NCI-H2107 treated with DMSO at 0.1 percent for 48 hours (cell line): ENCODE measurements at regions not wholly inside any gene's neighbourhood (a gene's known extent, or its start where the extent isn't known, plus 50 kb on each side); places are given as distances from the start of the nearest gene placed in this dataset.

Experiments
- DNase-seq: peaks from one replicate; lab custom pipeline; 2025; ENCODE audit not compliant: unreplicated experiment; lab: John Stamatoyannopoulos, UW

GRCh38 chr2:203789618-203790017 is 78.0 kb upstream of the CTLA4 start:
- DNase-seq = no peak

GRCh38 chr2:203790134-203790852 is 77.3 kb upstream of the CTLA4 start:
- no peak for DNase-seq

DNA sequence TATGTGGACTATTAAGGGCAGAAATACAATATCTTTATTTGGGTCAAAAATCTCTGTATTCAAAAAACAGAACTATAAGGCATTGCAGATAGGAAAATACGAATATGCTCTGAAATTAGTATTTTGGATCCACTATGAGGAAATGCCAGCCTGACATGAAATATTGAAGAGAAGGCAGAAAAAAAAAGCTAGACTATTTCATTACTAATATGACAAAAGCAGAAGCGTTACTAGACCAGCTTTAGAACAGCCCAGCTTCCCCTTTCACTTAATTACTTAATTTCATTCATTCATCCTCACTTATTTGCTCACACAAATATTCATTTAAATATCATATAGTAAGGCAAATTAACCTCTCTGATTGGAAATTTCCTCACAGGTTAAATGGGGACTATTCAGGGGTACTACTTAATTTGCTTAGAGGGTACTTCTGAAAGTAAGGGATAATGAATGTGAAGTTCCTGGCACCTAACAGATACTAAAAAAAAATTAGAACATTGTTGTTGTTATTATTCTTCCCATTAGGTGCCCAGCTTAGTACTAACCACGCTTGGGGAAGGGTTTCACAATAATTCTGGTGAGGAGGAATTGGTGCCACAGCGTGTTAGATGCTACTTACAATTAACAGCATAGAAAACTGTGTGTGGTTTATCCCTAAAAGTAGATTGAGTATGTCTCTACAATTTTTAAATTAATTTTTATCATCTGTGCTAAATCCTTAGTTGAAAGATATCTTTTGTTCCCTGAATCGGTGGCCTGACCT is 71.1 kb upstream of the CTLA4 start:
- no peak for DNase-seq

- no peak for DNase-seq
These were observed 70.3 kb upstream of the CTLA4 start for GRCh38 chr2:203797276-203797675.

- no peak for DNase-seq
These were observed 69.9 kb upstream of the CTLA4 start for GRCh38 chr2:203797712-203798111.

DNA sequence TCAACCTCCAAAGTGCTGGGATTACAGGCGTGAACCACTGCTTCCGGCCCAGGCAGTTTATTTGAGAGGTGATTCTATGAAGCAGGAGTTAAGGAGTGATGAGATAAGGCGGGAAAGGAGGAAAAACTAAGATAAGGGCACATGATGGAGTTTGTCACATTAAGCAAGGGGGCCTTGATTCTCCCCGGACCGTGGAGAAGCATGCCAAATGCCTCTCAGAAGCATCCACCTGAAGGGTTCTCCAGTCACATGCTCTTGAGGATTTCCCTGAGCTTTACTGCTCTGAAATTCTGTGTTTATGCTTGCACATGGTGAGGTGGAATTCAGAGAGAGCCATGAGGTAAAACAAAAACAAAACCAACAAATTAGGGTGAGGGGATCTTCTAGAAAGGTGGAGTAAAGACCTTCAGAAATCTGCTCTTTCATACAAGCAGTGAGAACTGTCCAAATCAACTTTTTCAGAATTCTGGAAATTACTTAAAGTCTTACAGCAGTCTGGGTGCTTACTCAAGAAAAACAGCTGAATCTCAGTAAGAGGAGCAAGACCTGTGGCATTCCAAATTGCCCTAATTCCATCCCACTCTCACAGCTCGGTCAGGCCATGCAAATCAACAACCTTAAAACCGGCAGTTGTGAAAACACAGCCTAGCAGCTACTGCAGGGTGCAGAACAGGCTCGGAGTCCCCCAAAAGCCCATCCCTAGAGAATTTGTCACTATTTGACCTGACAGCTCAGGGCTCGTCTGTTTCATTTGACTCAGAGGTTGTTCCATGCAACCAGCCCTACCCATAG is 69.1 kb upstream of the CTLA4 start:
- DNase-seq = no peak

GRCh38 chr2:203799908-203800307 is 67.7 kb upstream of the CTLA4 start:
- no peak for DNase-seq

DNA sequence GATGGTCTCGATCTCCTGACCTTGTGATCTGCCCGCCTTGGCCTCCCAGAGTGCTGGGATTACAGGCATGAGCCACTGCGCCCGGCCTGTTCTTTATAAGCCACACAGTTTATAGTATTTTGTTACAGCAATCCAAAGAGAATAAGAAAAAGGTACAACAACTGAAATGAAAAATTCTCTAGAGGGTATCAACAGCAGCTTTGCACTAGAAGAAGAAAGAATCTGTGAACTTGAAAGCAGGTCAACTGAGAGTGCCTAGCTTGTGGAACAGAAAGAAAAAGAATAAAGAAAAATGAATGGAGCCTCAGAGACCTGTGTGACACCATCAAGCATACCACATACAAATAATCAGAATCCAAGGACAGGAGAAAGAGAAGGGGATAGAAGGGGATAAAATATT is 66.8 kb upstream of the CTLA4 start:
- no peak for DNase-seq

DNA sequence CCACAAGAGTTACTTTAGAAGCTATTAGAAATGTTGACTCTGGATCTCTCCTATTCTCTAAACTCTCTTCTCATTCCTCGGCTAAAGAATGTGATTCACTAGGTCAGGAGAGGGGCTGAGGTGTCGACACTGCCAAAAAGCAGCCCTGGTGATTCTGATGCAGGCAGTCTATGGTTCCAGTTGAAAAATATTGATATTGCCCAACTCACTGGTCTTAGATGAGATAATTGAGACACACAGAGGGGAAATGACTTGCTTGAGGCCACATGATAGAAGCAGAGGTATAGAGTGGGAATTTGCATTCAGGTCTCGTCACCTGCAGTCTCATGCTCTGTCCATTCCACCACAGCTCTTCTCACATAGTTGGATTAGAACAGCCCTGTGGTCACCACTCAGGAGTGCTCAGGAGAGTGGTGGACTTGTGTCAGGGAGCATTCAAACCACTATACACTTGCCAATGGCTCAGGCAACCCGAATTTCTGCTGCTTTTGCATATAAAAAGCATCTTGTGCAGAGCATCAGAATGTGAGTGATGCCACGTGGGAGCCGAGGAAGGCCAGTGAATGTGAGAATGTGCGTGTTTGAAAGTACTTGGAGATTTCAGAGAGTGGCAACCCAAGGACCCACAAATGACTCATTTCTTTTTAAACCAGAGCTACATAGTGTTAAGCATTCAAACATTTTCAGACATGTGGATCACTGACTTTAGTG is 65.1 kb upstream of the CTLA4 start:
- DNase-seq = no peak

DNA sequence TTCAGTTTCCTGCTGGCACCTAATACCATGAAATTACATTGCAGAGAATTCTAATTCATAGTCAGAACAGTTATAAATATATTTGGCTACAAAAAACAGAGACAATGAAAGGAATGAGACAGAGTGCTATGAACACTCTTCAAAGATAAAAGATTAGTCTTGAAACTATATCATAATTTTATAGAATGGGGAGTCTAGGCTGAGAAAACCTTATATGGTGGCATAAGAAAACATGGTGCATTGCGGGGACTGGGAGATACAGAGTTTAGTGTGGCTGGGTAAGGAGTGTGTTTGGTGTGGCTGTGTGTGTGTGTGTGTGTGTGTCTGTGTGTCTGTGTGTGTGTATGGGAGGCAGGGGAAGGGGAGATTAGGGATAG is 64.5 kb upstream of the CTLA4 start:
- DNase-seq = no peak

DNA sequence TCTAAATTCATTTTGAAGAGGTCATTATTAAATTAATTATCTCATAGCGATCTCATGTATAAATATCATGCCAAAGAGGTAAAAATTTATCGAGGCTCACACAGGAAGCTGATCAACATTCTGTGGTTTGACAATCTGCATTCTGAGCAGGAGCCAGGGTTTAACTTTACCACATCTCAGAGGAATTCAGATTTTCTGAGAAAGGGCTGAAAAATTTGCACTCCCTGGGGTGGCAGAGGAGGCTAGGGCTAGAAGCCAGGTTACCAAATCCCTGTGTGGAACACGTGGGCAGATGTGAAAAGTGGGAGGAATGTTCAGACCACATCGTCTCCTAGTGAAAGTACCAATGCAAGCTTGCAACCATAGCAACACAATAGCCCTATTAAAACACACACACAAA is 63.5 kb upstream of the CTLA4 start:
- DNase-seq = no peak

DNA sequence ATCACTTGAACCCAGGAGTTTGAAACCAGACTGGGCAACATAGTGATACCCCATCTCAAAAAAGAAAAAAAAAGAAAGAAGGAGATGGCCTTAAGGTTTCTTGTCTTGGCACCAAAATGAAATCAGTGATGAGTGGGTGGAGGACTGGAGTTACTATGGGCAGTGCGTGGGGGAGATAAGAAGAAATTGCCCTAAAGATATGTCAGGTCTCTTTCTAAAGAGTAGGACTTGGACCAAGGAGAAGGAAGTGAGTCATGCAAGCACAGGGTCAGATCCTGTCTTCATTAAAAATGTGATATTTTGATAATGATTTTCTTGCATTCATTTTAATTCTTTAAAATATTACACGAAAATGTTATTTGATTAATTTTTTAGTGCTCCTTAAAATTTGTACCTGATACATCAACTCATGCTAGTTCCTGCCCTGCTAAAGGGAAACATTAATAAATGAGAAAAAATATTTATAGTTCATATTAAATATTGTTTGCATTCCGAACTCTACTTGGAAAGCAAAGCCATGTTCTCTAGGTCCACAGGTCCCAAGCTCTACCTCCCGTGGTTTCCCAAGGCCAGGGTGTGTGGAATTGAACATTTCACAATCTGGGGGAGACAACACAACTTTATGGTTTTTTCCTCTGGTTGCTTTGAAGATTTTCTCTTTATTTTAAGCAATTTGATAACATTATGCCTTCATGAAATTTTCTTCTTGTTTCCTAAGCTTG is 62.6 kb upstream of the CTLA4 start:
- DNase-seq = no peak

DNA sequence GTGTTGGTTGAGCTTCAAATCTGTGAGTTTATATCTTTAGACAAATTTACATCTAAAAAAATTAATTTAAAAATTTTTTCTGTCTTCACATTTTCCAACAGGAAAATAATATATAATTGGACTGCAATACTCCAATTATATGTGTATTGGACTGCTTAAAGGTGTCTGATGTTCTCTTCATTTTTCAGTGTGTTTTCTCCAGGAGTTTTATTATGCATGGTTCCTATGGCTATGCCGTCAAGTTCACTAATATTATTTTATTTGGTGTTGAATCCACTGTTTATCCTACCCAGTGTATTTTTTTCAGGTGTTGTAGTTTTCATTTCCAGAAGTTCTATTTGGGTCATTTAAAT is 62.1 kb upstream of the CTLA4 start:
- DNase-seq = no peak

GRCh38 chr2:203806761-203807160 is 60.8 kb upstream of the CTLA4 start:
- DNase-seq = no peak

GRCh38 chr2:203808046-203808750 is 59.4 kb upstream of the CTLA4 start:
- no peak for DNase-seq

DNA sequence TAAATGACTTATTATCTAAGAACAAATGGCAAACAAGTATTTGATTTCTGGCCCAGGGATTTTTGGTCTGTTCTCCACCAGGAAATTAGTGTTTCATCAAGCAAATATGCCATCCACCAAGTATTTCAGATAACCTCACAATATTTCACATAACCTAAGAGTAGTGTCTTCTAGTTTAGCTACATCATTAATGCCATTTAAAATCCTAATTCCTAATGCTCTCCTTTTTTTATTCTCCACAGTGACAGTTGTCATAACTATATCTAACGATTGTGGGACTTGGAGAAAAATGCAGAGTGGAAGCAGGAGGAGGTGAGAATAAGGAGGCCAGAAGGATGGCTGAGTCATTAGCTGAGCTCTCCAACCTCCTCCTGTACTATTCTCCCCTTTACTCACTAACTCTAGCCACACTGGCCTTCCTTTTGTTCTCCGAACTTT is 58.5 kb upstream of the CTLA4 start:
- no peak for DNase-seq

GRCh38 chr2:203809991-203810510 is 57.5 kb upstream of the CTLA4 start:
- no peak for DNase-seq

DNA sequence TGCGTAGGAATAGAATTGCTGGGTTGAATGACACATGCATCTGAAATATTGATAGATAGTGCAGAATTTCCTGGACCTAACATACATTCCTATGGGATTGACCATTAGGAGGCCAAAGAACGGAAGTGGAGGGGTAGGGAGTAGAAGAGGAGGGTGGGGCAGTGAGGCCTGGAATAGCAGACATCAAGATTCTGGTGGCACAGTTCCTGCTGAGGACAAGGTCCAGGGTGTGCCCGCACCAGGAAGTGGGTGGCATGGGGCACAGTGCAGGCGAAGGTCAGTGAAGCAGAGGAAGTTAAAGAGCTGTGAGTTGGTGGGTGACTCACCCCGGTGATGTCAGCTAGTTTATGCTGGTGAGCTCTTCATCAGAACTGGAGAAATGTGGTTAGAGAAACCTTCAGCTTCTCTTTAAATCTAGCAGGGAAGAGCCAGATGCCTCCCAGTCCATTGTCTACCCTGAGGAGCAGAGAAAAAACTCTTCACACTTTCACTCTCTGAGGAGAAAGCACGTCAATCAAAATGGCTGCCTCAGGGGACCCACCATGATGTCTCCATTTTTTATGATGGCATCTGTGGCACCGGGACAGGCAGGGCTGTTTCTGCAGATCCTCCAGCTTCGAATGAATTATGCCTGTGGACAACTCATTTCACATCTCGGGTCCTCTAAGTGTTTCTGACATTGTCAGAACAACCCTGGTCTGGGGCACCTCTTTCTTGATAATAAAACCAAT is 55.9 kb upstream of the CTLA4 start:
- DNase-seq = no peak
